Ascending aorta (tissue), 2 donors: ENCODE measurements at regions not wholly inside any gene's neighbourhood (a gene's known extent, or its start where the extent isn't known, plus 50 kb on each side); places are given as distances from the start of the nearest gene placed in this dataset.

Source experiments
- DNase-seq, 2 donors: peaks; one replicate each; pipeline ENCODE4 v3.0.0-alpha.2; 2019; ENCODE audit warnings: low spot score in 2 of 2
- H3K27ac ChIP-seq, 2 donors: fragments of 200-600 bp; sonication (generic); one replicate each; pipeline ENCODE4 v1.5.1; 2016 to 2017; ENCODE audit warnings: mild to moderate bottlenecking in 1 of 2
- H3K27me3 ChIP-seq: fragments of 200-600 bp; sonication (generic); one replicate; pipeline ENCODE4 v1.5.1; 2017
- H3K36me3 ChIP-seq, 2 donors: fragments of 200-600 bp; sonication (generic); one replicate each; pipeline ENCODE4 v1.5.1; 2016
- H3K4me1 ChIP-seq, 2 donors: fragments of 200-600 bp; sonication (generic); one replicate each; pipeline ENCODE4 v1.5.1; 2016 to 2017; ENCODE audit warnings: mild to moderate bottlenecking in 1 of 2
- H3K4me3 ChIP-seq, 2 donors: fragments of 200-600 bp; sonication (generic); one replicate each; pipeline ENCODE4 v1.5.1; 2016 to 2017; ENCODE audit warnings: mild to moderate bottlenecking in 1 of 2
- H3K9me3 ChIP-seq, 2 donors: fragments of 200-600 bp; sonication (generic); one replicate each; pipeline ENCODE4 v1.5.1; 2016
- CTCF ChIP-seq, 3 experiments: fragments of 200-600 bp in 2 of 3; fragments of 450-650 bp in 1 of 3; sonication (generic) in 2 of 3; IDR thresholded peaks; one replicate each; pipeline ENCODE4 v1.5.1; 2016 to 2019; ENCODE audit warnings: antibody characterized with exemption in 3 of 3, mild to moderate bottlenecking in 1 of 3, moderate library complexity in 1 of 3
- intact Hi-C: fragments of 100-400 bp; cut with DNase I; formaldehyde crosslinking; loops from one replicate; pipeline ENCODE4 v1.15.1; 2023

GRCh38 chr1:55893155-55893554 is 678.0 kb upstream of the USP24 start:
- no peak overlapping the region for H3K4me3 ChIP-seq
- intact Hi-C loops, result no loop called here
- H3K27ac ChIP-seq, result no peak overlapping the region
- H3K4me1 ChIP-seq, result no peaks in the 10 kb centered on the region
- TF ChIP-seq CTCF (IDR thresholded peaks at IDR 0.05), result no peak
- no peaks in the 10 kb centered on the region for H3K36me3 ChIP-seq
- H3K9me3 ChIP-seq, result peaks cover 6 to 16% of the 10 kb centered on the region in 2 donors
- no peak for DNase-seq
- no peaks in the 10 kb centered on the region for H3K27me3 ChIP-seq

- no peak for DNase-seq
- Histone ChIP-seq H3K27ac (no peak overlapping the region), H3K4me3 (no peak overlapping the region), H3K27me3 (no peaks in the 10 kb centered on the region), H3K36me3 (no peaks in the 10 kb centered on the region), H3K4me1 (no peaks in the 10 kb centered on the region), H3K9me3 (peaks cover 6 to 16% of the 10 kb centered on the region in 2 donors)
- no peak for TF ChIP-seq CTCF (IDR thresholded peaks at IDR 0.05)
- intact Hi-C loops, result no loop called here
Measured at GRCh38 chr1:55888685-55889317, 673.6 kb upstream of the USP24 start.

- Histone ChIP-seq H3K27me3 (no peaks in the 10 kb centered on the region), H3K9me3 (peaks cover 0 to 3% of the 10 kb centered on the region in 2 donors), H3K27ac (no peak overlapping the region), H3K4me3 (no peak overlapping the region), H3K4me1 (no peaks in the 10 kb centered on the region), H3K36me3 (no peaks in the 10 kb centered on the region)
- intact Hi-C loops, result no loop called here
- TF ChIP-seq CTCF (IDR thresholded peaks at IDR 0.05), result no peak
- no peak for DNase-seq
Measured at GRCh38 chr1:55886856-55887712, 671.9 kb upstream of the USP24 start.

- DNase-seq, result no peak
- H3K4me3 ChIP-seq, result no peak overlapping the region
- no peaks in the 10 kb centered on the region for H3K4me1 ChIP-seq
- no peaks in the 10 kb centered on the region for H3K36me3 ChIP-seq
- H3K27me3 ChIP-seq, result no peaks in the 10 kb centered on the region
- no peak for TF ChIP-seq CTCF (IDR thresholded peaks at IDR 0.05)
- intact Hi-C loops, result no loop called here
- H3K9me3 ChIP-seq, result no peaks in the 10 kb centered on the region
- no peak overlapping the region for H3K27ac ChIP-seq
Measured at GRCh38 chr1:55885619-55886018, 670.5 kb upstream of the USP24 start.

GRCh38 chr1:55882931-55883330 is 667.8 kb upstream of the USP24 start:
- Histone ChIP-seq H3K36me3 (no peaks in the 10 kb centered on the region), H3K27me3 (no peaks in the 10 kb centered on the region), H3K4me3 (no peak overlapping the region), H3K4me1 (no peaks in the 10 kb centered on the region), H3K27ac (no peak overlapping the region), H3K9me3 (no peaks in the 10 kb centered on the region)
- no peak for TF ChIP-seq CTCF (IDR thresholded peaks at IDR 0.05)
- DNase-seq, result no peak
- intact Hi-C loops, result no loop called here
